NCI-H2107 (cell line): ENCODE measurements at regions not wholly inside any gene's neighbourhood (a gene's known extent, or its start where the extent isn't known, plus 50 kb on each side); places are given as distances from the start of the nearest gene placed in this dataset.
"Not testable (repeated sequence)": the region's sequence is repeated elsewhere in the genome, so short reads cannot be mapped to it uniquely, and the experiment has no call there.

Experiments used
- DNase-seq: peaks from one replicate; lab custom pipeline; 2025; lab: John Stamatoyannopoulos, UW

- no peak for DNase-seq
Measured at GRCh38 chr18:66440433-66440832, 163.5 kb downstream of the CDH19 start.

- no peak for DNase-seq
Measured at GRCh38 chr18:66439670-66440069, 164.2 kb downstream of the CDH19 start.

GRCh38 chr18:66438711-66439536 is 165.0 kb downstream of the CDH19 start:
- no peak for DNase-seq

GRCh38 chr18:66432636-66433035 is 171.3 kb downstream of the CDH19 start:
- DNase-seq, result no peak

- DNase-seq, result no peak
Measured at GRCh38 chr18:66428795-66429194, 175.1 kb downstream of the CDH19 start.

- DNase-seq, result no peak
Measured at GRCh38 chr18:66419400-66419799, 184.5 kb downstream of the CDH19 start.

GRCh38 chr18:66410692-66411091 is 193.2 kb downstream of the CDH19 start:
- DNase-seq, result no peak

- no peak for DNase-seq
Measured at GRCh38 chr18:66395671-66396218, 208.1 kb downstream of the CDH19 start.

GRCh38 chr18:66393463-66393862 is 210.4 kb downstream of the CDH19 start:
- DNase-seq, result no peak

- no peak for DNase-seq
Measured at GRCh38 chr18:66377291-66377690, 226.6 kb downstream of the CDH19 start.

GRCh38 chr18:66375391-66375790 is 228.5 kb downstream of the CDH19 start:
- DNase-seq, result not testable (repeated sequence)

- DNase-seq, result no peak
Measured at GRCh38 chr18:66346833-66347588, 256.9 kb downstream of the CDH19 start.

GRCh38 chr18:66344227-66344626 is 259.7 kb downstream of the CDH19 start:
- DNase-seq, result peak; percentile 39

GRCh38 chr18:66342577-66342976 is 261.3 kb downstream of the CDH19 start:
- DNase-seq, result no peak

GRCh38 chr18:66334534-66334933 is 269.4 kb downstream of the CDH19 start:
- no peak for DNase-seq

GRCh38 chr18:66329716-66330115 is 274.2 kb downstream of the CDH19 start:
- DNase-seq, result no peak

GRCh38 chr18:66328296-66328878 is 275.5 kb downstream of the CDH19 start:
- no peak for DNase-seq

- DNase-seq, result no peak
Measured at GRCh38 chr18:66325251-66325650, 278.6 kb downstream of the CDH19 start.

GRCh38 chr18:66324616-66325015 is 279.3 kb downstream of the CDH19 start:
- DNase-seq, result no peak

- no peak for DNase-seq
Measured at GRCh38 chr18:66317243-66318090, 286.4 kb downstream of the CDH19 start.

GRCh38 chr18:66316701-66317100 is 287.2 kb downstream of the CDH19 start:
- no peak for DNase-seq

GRCh38 chr18:66300141-66300540 is 303.7 kb downstream of the CDH19 start:
- DNase-seq, result no peak
